Spleen (tissue), 11 donors: ENCODE measurements at regions not wholly inside any gene's neighbourhood (a gene's known extent, or its start where the extent isn't known, plus 50 kb on each side); places are given as distances from the start of the nearest gene placed in this dataset.

Experiments used
- DNase-seq: peaks from one replicate; pipeline ENCODE4 v3.0.0-alpha.2; 2020
- H3K27ac ChIP-seq, 8 donors: fragments of 200-600 bp; sonication (generic) in 7 of 8; 1 replicate in 4 of 8; 2 replicates in 4 of 8; pipeline versions ENCODE4 v1.5.0 to v1.8.0; 2016 to 2021; ENCODE audit warnings: inconsistent platforms in 4 of 8, mild to moderate bottlenecking in 4 of 8, moderate library complexity in 1 of 8
- H3K27me3 ChIP-seq, 7 donors: fragments of 200-600 bp; sonication (generic) in 6 of 7; replicated peaks in 1 of 7; 1 replicate in 4 of 7; 2 replicates in 3 of 7; pipeline versions ENCODE4 v1.5.0 to v1.8.0; 2016 to 2021; ENCODE audit warnings: inconsistent platforms in 3 of 7, mild to moderate bottlenecking in 1 of 7
- H3K36me3 ChIP-seq, 6 donors: fragments of 200-600 bp; sonication (generic) in 5 of 6; 1 replicate in 4 of 6; 2 replicates in 2 of 6; pipeline versions ENCODE4 v1.5.0 to v1.8.0; 2016 to 2021; ENCODE audit warnings: inconsistent platforms in 2 of 6
- H3K4me1 ChIP-seq, 6 donors: fragments of 200-600 bp; sonication (generic) in 5 of 6; 1 replicate in 3 of 6; 2 replicates in 3 of 6; pipeline versions ENCODE4 v1.5.0 to v1.8.0; 2016 to 2021; ENCODE audit warnings: inconsistent platforms in 3 of 6
- H3K4me3 ChIP-seq, 8 donors: fragments of 200-600 bp; sonication (generic) in 7 of 8; 1 replicate in 4 of 8; 2 replicates in 4 of 8; pipeline versions ENCODE4 v1.5.0 to v1.8.0; 2016 to 2021; ENCODE audit warnings: inconsistent platforms in 4 of 8, mild to moderate bottlenecking in 4 of 8, moderate library complexity in 2 of 8
- H3K9me3 ChIP-seq, 8 donors: fragments of 200-600 bp; sonication (generic) in 7 of 8; 1 replicate in 4 of 8; 2 replicates in 4 of 8; pipeline versions ENCODE4 v1.5.0 to v1.8.0; 2016 to 2021; ENCODE audit warnings: inconsistent platforms in 4 of 8
- CTCF ChIP-seq, 11 experiments: fragments of 200-600 bp in 7 of 11; fragments of 450-650 bp in 4 of 11; sonication (generic) in 4 of 11; IDR thresholded peaks in 8 of 11; conservative IDR thresholded peaks in 3 of 11; 1 replicate in 7 of 11; 2 replicates in 4 of 11; pipeline versions ENCODE4 v1.4.0 to v1.8.0; 2016 to 2021; ENCODE audit warnings: antibody characterized with exemption in 11 of 11, inconsistent platforms in 4 of 11, mild to moderate bottlenecking in 1 of 11
- POLR2A ChIP-seq, 3 donors: fragments of 450-650 bp; IDR thresholded peaks; one replicate each; pipeline ENCODE4 v1.5.1; 2017; ENCODE audit warnings: antibody characterized with exemption in 3 of 3, mild to moderate bottlenecking in 1 of 3
- POLR2AphosphoS5 ChIP-seq, 3 donors: sonication (generic); formaldehyde crosslinking; IDR thresholded peaks; one replicate each; pipeline ENCODE4 v1.5.1; 2017; ENCODE audit warnings: antibody characterized with exemption in 3 of 3
- WGBS, 5 donors: extraction: QIAGEN DNeasy Blood & Tissue Kit in 3 of 5; methylation state at CpG; one replicate each; pipeline versions ENCODE4 v1.1.5 to v1.1.7; 2013 to 2018; 5-methylcytosine and 5-hydroxymethylcytosine counted together
- intact Hi-C: fragments of 100-400 bp; cut with DNase I; formaldehyde crosslinking; loops from one replicate; pipeline ENCODE4 v1.15.0; 2023; ENCODE audit warnings: low total_unique reads
- donor health status: healthy with polysubstance abuse.
- donor health status: DM: no; HTN: no; CAD: no; lungs with moderate emphysema.
- donor health status: DM: no; HTN: no; CAD: no.
- donor health status: Bipolar disorder and iron deficiency.
- donor health status: healthy.
- donor health status: DM: no; HTN: no; CAD: no.
- donor health status: DM: yes; HTN: yes; CAD: no.

DNA sequence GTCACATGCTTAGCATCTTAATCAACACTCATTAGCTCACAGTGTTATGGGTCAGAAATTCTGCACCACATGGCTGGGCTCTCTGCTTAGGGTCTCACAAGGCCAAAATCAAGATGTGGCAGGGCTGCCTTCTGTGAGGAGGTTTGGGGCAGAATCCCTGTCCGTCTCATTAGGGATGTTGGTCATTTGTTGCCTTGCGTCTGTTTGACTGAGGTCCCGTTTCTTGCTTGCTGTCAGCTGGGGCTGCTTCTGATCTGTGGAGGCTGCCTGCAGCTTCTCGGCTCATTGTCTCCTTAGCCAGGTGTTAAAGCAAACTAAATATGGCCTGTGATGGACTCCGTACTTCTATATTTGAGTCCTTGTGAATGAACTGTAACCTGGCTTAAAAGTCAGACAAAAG lies 146.5 kb downstream of the NDUFA10 start:
- Histone ChIP-seq H3K4me3 (no peak overlapping the region), H3K27ac (no peak overlapping the region), H3K36me3 (no peaks in the 10 kb centered on the region), H3K4me1 (peaks cover 6 to 20% (median 18%) of the 10 kb centered on the region in 6 donors), H3K27me3 (peaks cover 0 to 33% (median 0%) of the 10 kb centered on the region in 7 donors), H3K9me3 (peaks cover 0 to 4% (median under 1%) of the 10 kb centered on the region in 8 donors)
- intact Hi-C loops, result no loop called here
- no peak for DNase-seq
- 90 to 96% (median 93%) methylated on average over 5 of the region's 5 CpGs for WGBS, 5 donors
- TF ChIP-seq POLR2A (IDR thresholded peaks at IDR 0.05) (no peak), CTCF (IDR thresholded peaks at IDR 0.05 in 8 of 11, conservative IDR thresholded peaks at IDR 0.05 in 3 of 11) (no peak), POLR2AphosphoS5 (IDR thresholded peaks at IDR 0.05) (no peak)

DNA sequence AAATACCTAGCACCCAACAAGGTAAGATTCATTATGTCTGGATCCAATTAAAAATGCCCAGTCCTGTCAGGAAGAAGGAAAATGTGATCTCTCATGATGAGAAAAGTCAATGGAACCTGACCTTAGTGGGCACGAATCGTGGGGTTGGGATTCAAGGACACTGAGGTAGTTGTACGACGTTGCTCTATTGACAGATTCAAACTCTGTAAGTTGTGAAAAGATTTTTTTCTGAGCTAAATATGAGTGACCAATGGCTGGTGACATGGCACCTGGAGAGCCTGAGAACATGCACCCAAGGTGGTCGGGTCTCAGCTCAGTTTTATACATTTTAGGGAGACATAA lies 148.2 kb downstream of the NDUFA10 start:
- peaks cover 0 to 24% (median 0%) of the 10 kb centered on the region in 7 donors for H3K27me3 ChIP-seq
- DNase-seq, result no peak
- H3K36me3 ChIP-seq, result no peaks in the 10 kb centered on the region
- no peak overlapping the region for H3K4me3 ChIP-seq
- no peak overlapping the region for H3K27ac ChIP-seq
- H3K4me1 ChIP-seq, result peaks cover 1 to 12% (median 11%) of the 10 kb centered on the region in 6 donors
- WGBS, 5 donors, result 80 to 97% (median 95%) methylated on average over 5 of the region's 5 CpGs
- H3K9me3 ChIP-seq, result no peaks in the 10 kb centered on the region
- intact Hi-C loops, result no loop called here
- TF ChIP-seq POLR2A (IDR thresholded peaks at IDR 0.05), result no peak
- TF ChIP-seq POLR2AphosphoS5 (IDR thresholded peaks at IDR 0.05), result no peak
- no peak for TF ChIP-seq CTCF (IDR thresholded peaks at IDR 0.05 in 8 of 11, conservative IDR thresholded peaks at IDR 0.05 in 3 of 11)

- Histone ChIP-seq H3K9me3 (no peaks in the 10 kb centered on the region), H3K27me3 (peaks cover 0 to 19% (median 0%) of the 10 kb centered on the region in 7 donors), H3K36me3 (no peaks in the 10 kb centered on the region), H3K27ac (no peak overlapping the region), H3K4me1 (peaks cover 0 to 7% (median 6%) of the 10 kb centered on the region in 6 donors), H3K4me3 (no peak overlapping the region)
- DNase-seq, result no peak
- WGBS, 5 donors, result 60 to 71% (median 64%) methylated on average over 18 of the region's 18 CpGs
- TF ChIP-seq POLR2A (IDR thresholded peaks at IDR 0.05), result no peak
- TF ChIP-seq POLR2AphosphoS5 (IDR thresholded peaks at IDR 0.05), result no peak
- no peak for TF ChIP-seq CTCF (IDR thresholded peaks at IDR 0.05 in 8 of 11, conservative IDR thresholded peaks at IDR 0.05 in 3 of 11)
- intact Hi-C loops, result no loop called here
Measured at GRCh38 chr2:239876271-239876947, 148.7 kb downstream of the NDUFA10 start.

GRCh38 chr2:239874636-239875356 lies 150.3 kb downstream of the NDUFA10 start:
- intact Hi-C loops, result no loop called here
- Histone ChIP-seq H3K36me3 (no peaks in the 10 kb centered on the region), H3K9me3 (no peaks in the 10 kb centered on the region), H3K27me3 (peaks cover 0 to 10% (median 0%) of the 10 kb centered on the region in 7 donors), H3K4me1 (no peaks in the 10 kb centered on the region), H3K4me3 (no peak overlapping the region), H3K27ac (no peak overlapping the region)
- WGBS, 5 donors, result 76 to 95% (median 83%) methylated on average over 11 to 12 of the region's 12 CpGs
- DNase-seq, result no peak
- TF ChIP-seq CTCF (IDR thresholded peaks at IDR 0.05 in 8 of 11, conservative IDR thresholded peaks at IDR 0.05 in 3 of 11) (no peak), POLR2AphosphoS5 (IDR thresholded peaks at IDR 0.05) (no peak), POLR2A (IDR thresholded peaks at IDR 0.05) (no peak)
